HG03354 (cell line): ENCODE measurements at regions not wholly inside any gene's neighbourhood (a gene's known extent, or its start where the extent isn't known, plus 50 kb on each side); places are given as distances from the start of the nearest gene placed in this dataset.
"Not testable (repeated sequence)": the region's sequence is repeated elsewhere in the genome, so short reads cannot be mapped to it uniquely, and the experiment has no call there.

ENCODE experiments used
- ATAC-seq: cut with Tn5 transposase; IDR thresholded peaks from one replicate; pipeline ENCODE4 v1.9.1; 2021; ENCODE audit warnings: mild to moderate bottlenecking; ENCODE audit not compliant: unreplicated experiment, poor library complexity, severe bottlenecking

DNA sequence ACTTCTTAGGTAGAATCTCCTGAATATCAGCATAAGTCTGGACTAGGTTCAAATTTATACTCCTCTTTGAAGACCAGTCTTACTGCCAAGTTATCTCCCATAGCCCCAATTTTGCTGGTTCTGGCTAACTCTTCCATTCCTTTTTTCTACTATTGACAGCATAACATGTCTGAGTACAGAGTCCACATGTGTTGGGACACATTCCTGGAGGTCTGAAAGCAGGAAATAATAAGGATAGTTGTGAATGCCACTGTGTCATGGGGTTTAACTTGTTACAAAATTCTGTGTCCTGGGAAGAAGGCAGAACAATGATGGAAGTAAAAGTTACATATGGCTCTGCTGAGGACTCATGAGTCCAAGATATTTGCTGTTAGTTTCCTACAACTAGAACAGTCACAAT, 57.4 kb upstream of the ZBTB20 start:
- no peak for ATAC-seq

- ATAC-seq, result no peak
Measured at GRCh38 chr3:115208066-115208750, 61.1 kb upstream of the ZBTB20 start.

DNA sequence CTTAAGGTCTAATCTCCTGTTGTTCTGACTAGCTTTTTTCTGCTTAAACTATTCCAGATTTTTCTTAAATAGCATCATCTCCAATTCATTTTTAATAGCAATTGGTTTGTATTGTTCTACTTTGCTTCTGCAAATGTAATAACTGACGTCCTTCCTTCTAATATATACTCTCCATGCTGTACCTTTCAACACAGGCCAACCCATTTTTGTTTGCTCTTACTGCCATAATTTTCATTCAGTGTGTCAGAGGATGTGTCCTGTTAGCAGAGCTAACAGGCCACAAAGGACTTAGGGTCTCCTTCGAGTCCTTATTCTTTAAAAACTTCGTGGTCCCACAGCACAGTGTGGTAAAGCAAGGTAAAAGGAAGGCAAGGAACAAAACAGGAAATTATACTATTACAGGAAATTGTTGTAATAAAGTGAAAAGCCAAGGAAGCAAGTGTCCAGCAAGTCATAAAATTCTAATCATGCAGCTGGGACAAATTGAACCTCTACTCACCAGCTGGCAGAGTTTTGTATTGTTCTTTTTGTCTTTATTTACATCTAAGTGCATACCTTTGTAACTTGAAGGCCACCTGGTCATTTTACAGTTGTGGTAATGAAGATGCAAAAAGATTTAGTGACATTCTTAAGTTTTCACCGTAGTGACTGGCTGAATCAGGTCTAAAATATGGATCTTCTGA, 64.9 kb upstream of the ZBTB20 start:
- ATAC-seq, result no peak

DNA sequence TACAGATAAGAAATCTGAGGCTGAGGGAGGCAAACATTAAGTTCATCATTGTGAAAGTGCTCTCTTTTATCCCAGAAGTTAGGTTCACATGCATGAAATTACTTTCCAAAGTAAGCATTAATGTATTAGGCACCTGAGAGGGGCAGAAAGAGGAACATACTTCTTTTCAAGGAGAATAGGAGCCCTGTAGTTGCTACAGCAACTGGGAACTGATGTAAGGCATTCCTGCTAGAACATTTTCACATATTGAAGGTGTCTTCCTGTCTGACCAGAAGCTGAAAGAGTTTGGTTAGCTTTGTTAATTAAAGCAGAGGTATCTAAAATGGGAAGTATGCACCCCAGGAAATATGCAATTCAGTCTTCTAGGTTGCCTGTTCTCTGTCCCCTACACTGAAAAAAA, 65.5 kb upstream of the ZBTB20 start:
- ATAC-seq, result no peak

GRCh38 chr3:115213052-115213451, 66.0 kb upstream of the ZBTB20 start:
- ATAC-seq, result not testable (repeated sequence)

GRCh38 chr3:115217292-115217677, 70.2 kb upstream of the ZBTB20 start:
- no peak for ATAC-seq

DNA sequence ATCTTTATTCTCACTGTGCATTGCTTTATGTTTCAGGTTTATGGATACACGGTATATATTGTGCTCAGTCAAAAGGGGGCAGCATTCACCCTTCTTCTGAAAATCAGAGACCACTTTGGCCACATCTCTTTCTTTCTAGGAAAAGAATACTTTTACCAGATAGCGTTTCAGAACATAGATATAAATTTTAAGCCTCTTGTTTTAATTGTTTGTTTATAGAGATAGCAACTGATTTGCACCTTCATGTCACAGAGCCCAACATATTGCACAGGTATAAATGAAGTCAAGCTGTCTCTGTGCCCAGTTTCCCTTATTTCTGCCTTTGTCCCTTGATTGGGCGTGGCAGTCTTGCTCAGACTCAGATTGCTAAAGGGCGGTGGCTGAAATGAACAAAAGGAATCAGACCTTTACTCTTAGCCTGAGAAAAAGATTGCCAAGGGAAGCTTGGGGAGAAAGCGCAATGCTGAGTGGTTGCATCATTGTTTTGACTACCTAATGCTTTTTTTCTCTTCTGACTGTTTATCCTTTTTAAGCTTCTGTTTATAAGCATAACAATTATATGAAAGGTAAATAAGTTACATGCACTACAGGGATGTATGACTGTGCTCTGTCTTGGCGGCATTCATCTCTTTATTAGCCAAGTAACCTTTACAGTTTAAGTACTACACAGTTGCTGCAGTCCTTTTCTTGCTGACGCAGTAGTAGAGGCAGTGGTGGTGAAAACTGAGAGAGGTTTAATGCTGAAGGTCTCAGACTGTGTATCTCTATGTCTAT, 70.8 kb upstream of the ZBTB20 start:
- ATAC-seq, result no peak

- no peak for ATAC-seq
Measured at GRCh38 chr3:115218859-115219258, 71.8 kb upstream of the ZBTB20 start.

- no peak for ATAC-seq
Measured at GRCh38 chr3:115224687-115225086, 77.6 kb upstream of the ZBTB20 start.

- ATAC-seq, result no peak
Measured at GRCh38 chr3:115226844-115227445, 79.9 kb upstream of the ZBTB20 start.

- ATAC-seq, result no peak
Measured at GRCh38 chr3:115227461-115227860, 80.4 kb upstream of the ZBTB20 start.

GRCh38 chr3:115228266-115228665, 81.2 kb upstream of the ZBTB20 start:
- ATAC-seq, result no peak

DNA sequence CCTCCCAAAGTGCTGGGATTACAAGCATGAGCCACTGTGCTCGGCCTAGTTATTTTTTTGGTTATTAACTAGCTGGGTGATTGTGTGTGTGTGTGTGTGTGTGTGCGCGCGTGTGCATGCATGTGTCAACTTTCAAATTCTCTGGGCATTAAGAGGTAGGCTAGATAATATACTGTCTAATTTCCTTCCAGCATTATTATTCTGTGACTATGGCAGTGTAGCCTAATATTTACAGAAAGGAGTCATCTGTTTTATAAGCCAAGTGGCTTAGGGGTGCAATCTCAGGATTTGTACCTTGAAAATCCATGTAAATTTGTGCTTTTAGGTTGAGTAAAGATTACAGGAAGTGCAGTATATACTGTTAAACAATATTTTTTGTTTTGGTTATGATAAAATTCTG, 85.1 kb upstream of the ZBTB20 start:
- no peak for ATAC-seq

DNA sequence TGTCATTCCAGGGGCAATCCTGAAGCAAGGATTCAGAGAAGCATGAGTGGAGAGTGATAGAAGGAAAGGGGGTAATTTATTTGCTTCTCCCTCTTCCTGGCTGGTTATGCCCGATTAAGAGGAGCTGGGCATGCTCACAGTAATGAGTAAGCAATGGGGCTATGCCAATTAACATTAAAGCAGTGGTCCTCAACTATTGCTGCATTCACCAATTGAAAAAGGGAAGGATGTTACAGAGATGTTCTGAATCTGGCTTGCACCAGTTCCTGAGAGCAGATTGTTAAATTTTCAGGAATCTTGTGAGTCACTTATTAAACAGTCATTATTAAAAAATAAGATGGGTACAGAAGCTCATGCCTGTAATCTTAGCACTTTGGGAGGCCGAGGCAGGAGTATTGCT, 85.9 kb upstream of the ZBTB20 start:
- no peak for ATAC-seq

DNA sequence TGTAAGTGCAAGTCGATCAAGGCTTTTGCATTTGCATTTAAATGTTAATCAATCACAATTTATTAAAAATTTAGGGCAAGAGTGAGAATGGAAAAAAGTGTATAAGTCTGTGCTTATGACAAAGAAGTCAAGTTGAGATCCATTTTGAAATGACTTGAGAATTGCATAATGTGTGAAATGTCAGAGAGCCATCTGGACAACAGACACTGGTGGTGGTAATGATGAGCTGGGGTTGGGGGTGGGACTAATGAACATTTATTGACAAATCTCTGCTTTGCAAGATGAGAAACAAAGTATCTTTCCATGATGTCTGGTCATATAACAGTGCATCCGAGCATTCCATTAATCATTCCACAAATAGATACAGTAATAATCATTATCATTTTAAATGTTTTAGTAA, 89.4 kb upstream of the ZBTB20 start:
- no peak for ATAC-seq

GRCh38 chr3:115239717-115240116, 92.6 kb upstream of the ZBTB20 start:
- ATAC-seq, result no peak

DNA sequence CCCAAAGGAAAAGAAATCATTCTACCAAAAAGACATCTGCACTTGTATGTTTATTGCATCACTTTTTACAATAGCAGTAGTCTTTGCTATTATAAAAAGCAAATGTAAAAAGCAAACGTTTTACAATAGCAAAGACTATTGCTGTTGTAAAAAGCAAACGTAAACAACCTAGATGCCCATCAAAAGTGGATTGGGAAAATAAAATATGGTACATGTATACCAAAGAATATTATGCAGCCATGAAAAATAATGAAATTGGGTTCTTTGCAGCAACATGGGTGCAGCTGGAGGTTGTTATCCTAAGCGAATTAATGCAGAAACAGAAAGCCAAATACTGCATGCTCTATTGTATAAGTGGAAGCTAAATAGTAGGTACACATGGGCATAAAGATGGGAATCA, 97.3 kb upstream of the ZBTB20 start:
- no peak for ATAC-seq

DNA sequence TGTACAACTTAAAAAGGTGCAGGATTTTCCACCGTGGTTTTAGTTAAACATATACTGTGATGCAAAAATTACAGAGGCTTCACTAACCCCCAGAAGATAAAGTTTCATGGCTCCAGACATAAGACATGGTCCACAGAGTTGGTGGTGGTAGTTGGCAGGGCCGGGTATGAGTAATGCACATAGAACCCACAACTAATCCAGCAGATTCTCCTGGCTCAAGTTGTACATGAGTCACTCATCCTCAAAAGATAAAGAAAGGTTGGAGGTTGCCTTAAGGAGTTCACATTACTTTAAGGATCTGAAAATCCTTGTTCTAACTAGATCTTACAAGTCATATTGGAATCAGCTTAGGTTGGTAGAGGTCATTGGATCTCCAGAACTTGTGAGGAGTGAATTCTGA, 98.3 kb upstream of the ZBTB20 start:
- no peak for ATAC-seq

DNA sequence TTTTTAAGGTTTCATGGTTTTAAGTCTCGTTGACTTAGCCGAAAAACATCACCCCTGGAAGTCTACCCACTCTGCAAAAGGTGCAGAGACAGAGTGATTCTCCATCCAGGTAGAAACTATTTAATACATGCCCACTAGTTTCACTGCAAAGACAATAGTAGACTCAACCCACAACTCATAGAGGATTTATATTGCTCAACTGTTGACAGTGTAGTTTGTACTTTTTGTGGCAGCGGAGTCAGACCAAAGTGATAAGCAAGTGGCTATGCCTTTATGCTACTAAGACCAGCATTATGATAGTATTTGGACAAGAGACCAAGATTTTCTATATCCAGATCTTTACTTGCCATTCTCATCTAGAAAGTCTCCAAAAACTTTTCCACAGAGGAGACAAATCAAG, 98.8 kb upstream of the ZBTB20 start:
- ATAC-seq, result no peak

DNA sequence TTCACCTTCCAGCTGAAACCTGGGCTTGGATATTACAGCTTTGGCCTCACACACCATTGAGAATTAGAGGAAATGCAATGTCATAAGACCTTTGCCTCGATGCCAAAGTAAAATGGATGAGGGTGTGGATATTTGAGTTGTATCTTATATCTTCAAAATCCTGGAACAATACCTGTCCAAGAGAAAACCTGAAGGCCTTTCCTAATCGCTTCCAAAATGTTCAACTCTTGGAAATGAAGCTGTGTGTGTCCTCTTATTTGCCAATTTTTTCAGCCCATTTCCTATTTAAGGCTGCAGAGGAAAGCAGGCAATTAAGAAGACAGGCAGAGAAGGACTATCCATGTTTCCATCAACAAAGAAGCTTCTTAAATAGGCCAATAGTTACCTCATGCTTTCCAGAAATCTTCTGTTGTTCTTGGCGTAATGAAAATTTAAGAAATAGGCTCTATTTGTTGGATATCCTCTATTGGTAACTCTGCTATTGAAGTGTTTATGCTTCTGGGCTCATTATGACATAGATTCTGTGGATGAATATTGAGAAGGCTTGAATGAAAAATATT, 99.5 kb upstream of the ZBTB20 start:
- no peak for ATAC-seq
